ENCODE measurements at regions not wholly inside any gene's neighbourhood (a gene's known extent, or its start where the extent isn't known, plus 50 kb on each side); places are given as distances from the start of the nearest gene placed in this dataset.

DNA sequence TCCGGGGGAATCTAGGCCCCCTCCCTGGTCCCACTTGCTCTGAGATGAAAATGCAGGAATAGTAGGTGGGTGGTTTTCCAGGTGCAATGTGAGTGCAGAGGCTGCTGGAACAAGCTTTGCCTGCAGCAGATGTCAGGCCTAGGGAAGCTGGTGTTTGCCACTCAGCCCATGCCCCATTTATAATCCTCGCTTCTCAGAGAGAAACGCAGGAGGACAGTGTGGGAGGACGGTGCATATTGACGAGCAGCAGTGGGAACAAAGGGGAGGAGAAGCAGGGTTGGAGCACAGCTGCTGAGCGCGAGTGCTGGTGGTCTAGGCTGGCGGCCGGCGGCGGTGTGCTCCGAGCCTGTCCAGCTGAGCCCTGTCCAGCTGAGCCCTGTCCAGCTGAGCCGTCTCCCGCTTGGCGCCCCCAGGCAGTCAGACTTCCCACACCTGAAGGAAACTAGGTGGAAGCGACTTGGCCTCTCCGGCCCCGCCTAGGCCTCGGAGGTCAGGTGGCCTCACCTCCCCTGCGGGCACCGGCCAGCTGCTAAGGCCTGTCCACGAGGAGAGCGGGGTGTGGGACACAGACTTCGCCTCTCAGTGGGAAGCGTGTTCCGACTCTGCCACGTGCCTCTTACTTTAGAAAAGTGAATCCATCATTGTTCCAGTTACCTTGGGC, 49.7 kb upstream of the FRMD1 start:
- TF ChIP-seq, protein P1, sequence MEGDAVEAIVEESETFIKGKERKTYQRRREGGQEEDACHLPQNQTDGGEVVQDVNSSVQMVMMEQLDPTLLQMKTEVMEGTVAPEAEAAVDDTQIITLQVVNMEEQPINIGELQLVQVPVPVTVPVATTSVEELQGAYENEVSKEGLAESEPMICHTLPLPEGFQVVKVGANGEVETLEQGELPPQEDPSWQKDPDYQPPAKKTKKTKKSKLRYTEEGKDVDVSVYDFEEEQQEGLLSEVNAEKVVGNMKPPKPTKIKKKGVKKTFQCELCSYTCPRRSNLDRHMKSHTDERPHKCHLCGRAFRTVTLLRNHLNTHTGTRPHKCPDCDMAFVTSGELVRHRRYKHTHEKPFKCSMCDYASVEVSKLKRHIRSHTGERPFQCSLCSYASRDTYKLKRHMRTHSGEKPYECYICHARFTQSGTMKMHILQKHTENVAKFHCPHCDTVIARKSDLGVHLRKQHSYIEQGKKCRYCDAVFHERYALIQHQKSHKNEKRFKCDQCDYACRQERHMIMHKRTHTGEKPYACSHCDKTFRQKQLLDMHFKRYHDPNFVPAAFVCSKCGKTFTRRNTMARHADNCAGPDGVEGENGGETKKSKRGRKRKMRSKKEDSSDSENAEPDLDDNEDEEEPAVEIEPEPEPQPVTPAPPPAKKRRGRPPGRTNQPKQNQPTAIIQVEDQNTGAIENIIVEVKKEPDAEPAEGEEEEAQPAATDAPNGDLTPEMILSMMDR (IDR thresholded peaks at IDR 0.05), result no peak
- TF ChIP-seq POLR2A (IDR thresholded peaks at IDR 0.05), result no peak
- intact Hi-C loops (cut with DNase I), result loop anchor here in 1 of 10 donors (5.0 kb wide), 1 partner anchor 66 kb away; no protein-coding TSS in a partner anchor
- Histone ChIP-seq H3K4me1 (peaks cover 0 to 20% (median 13%) of the 10 kb centered on the region in 12 donors), H3K4me3 (no peak overlapping the region), H3K9me3 (no peaks in the 10 kb centered on the region), H3K27ac (no peak overlapping the region), H3K36me3 (no peaks in the 10 kb centered on the region), H3K27me3 (no peaks in the 10 kb centered on the region)
- DNase-seq (no peak), ATAC-seq (no peak)
- 95 to 98% (median 97%) methylated on average over 24 to 27 of the region's 27 CpGs for WGBS, 4 donors

All from heart left ventricle (tissue), 16 donors.